KMS-11 (cell line): ENCODE measurements at regions not wholly inside any gene's neighbourhood (a gene's known extent, or its start where the extent isn't known, plus 50 kb on each side); places are given as distances from the start of the nearest gene placed in this dataset.
A peak's percentile ranks its signal among the peaks of the same experiment; 100 is the strongest.

Experiments
- H2AFZ ChIP-seq: fragments of 200-600 bp; sonication (generic); 2 replicates; pipeline ENCODE4 v1.6.1; 2016; ENCODE audit warnings: antibody characterized with exemption, mixed run types, low read depth
- H3K27ac ChIP-seq: fragments of 200-600 bp; sonication (generic); 2 replicates; pipeline ENCODE4 v1.6.1; 2016; ENCODE audit warnings: mild to moderate bottlenecking, mixed run types
- H3K27me3 ChIP-seq: fragments of 200-600 bp; sonication (generic); 2 replicates; pipeline ENCODE4 v1.6.1; 2017; ENCODE audit warnings: mild to moderate bottlenecking, low read depth, mixed run types, moderate library complexity; ENCODE audit not compliant: insufficient read depth
- H3K36me3 ChIP-seq: fragments of 200-600 bp; sonication (generic); 2 replicates; pipeline ENCODE4 v1.6.1; 2017; ENCODE audit warnings: mild to moderate bottlenecking, mixed run types; ENCODE audit not compliant: insufficient read depth
- H3K4me1 ChIP-seq: fragments of 200-600 bp; sonication (generic); 2 replicates; pipeline ENCODE4 v1.6.1; 2016; ENCODE audit warnings: mild to moderate bottlenecking, low read depth, mixed run types; ENCODE audit not compliant: poor library complexity, severe bottlenecking
- H3K4me2 ChIP-seq: fragments of 200-600 bp; sonication (generic); 2 replicates; pipeline ENCODE4 v1.7.0; 2016; ENCODE audit warnings: mild to moderate bottlenecking, mixed run types
- H3K4me3 ChIP-seq: fragments of 200-600 bp; sonication (generic); IDR thresholded peaks from 2 replicates; pipeline ENCODE4 v1.6.1; 2017; ENCODE audit warnings: low read depth, low read length, mixed read lengths; ENCODE audit not compliant: insufficient read depth
- H3K79me2 ChIP-seq: fragments of 200-600 bp; sonication (generic); 2 replicates; pipeline ENCODE4 v1.6.1; 2016; ENCODE audit warnings: low read depth, mixed run types; ENCODE audit not compliant: insufficient read depth
- H3K9ac ChIP-seq: fragments of 200-600 bp; sonication (generic); 2 replicates; pipeline ENCODE4 v1.6.1; 2016; ENCODE audit warnings: mild to moderate bottlenecking, mixed run types
- H4K20me1 ChIP-seq: fragments of 200-600 bp; sonication (generic); 2 replicates; pipeline ENCODE4 v1.6.1; 2016; ENCODE audit warnings: mild to moderate bottlenecking, mixed run types; ENCODE audit not compliant: insufficient read depth
- CTCF ChIP-seq: fragments of 200-600 bp; sonication (generic); conservative IDR thresholded peaks from 2 replicates; pipeline ENCODE4 v1.6.1; 2017; ENCODE audit warnings: low read depth, mild to moderate bottlenecking, antibody characterized with exemption, low read length, moderate library complexity, mixed read lengths

GRCh38 chr6:2450546-2450945 is 205.1 kb upstream of the GMDS start:
- no peak for TF ChIP-seq CTCF
- H3K4me1 ChIP-seq = no peaks in the 10 kb centered on the region
- H3K4me2 ChIP-seq = no peak overlapping the region
- no peaks in the 10 kb centered on the region for H3K36me3 ChIP-seq
- no peaks in the 10 kb centered on the region for H3K79me2 ChIP-seq
- H2AFZ ChIP-seq = no peak overlapping the region
- no peak overlapping the region for H3K4me3 ChIP-seq
- no peak overlapping the region for H3K9ac ChIP-seq
- H4K20me1 ChIP-seq = no peaks in the 10 kb centered on the region
- no peaks in the 10 kb centered on the region; the same call in 1 of the 2 replicates for H3K27me3 ChIP-seq
- no peak overlapping the region for H3K27ac ChIP-seq

GRCh38 chr6:2449572-2449940 is 204.2 kb upstream of the GMDS start:
- no peak for TF ChIP-seq CTCF
- H2AFZ ChIP-seq = no peak overlapping the region

GRCh38 chr6:2448826-2449571 is 203.6 kb upstream of the GMDS start:
- Histone ChIP-seq H3K9ac (no peak overlapping the region), H4K20me1 (no peaks in the 10 kb centered on the region), H3K79me2 (no peaks in the 10 kb centered on the region), H3K27ac (no peak overlapping the region), H3K36me3 (no peaks in the 10 kb centered on the region), H3K4me1 (no peaks in the 10 kb centered on the region), H3K4me3 (no peak overlapping the region), H2AFZ (no peak overlapping the region), H3K27me3 (no peaks in the 10 kb centered on the region; the same call in 1 of the 2 replicates), H3K4me2 (no peak overlapping the region)
- peak; percentile 64 for TF ChIP-seq CTCF

More at GRCh38 chr6:2449572-2449940, 204.2 kb upstream of the GMDS start:
- Histone ChIP-seq H4K20me1 (no peaks in the 10 kb centered on the region), H3K4me2 (no peak overlapping the region), H3K36me3 (no peaks in the 10 kb centered on the region), H3K9ac (no peak overlapping the region), H3K4me1 (no peaks in the 10 kb centered on the region), H3K27me3 (no peaks in the 10 kb centered on the region; the same call in 1 of the 2 replicates), H3K79me2 (no peaks in the 10 kb centered on the region), H3K4me3 (no peak overlapping the region), H3K27ac (no peak overlapping the region)

GRCh38 chr6:2447931-2448330 is 202.5 kb upstream of the GMDS start:
- Histone ChIP-seq H3K9ac (no peak overlapping the region), H3K4me2 (no peak overlapping the region), H3K27ac (no peak overlapping the region), H3K79me2 (no peaks in the 10 kb centered on the region), H3K36me3 (no peaks in the 10 kb centered on the region), H3K4me1 (no peaks in the 10 kb centered on the region), H2AFZ (no peak overlapping the region), H3K4me3 (no peak overlapping the region), H3K27me3 (no peaks in the 10 kb centered on the region; the same call in 1 of the 2 replicates), H4K20me1 (no peaks in the 10 kb centered on the region)
- TF ChIP-seq CTCF = no peak
